Naive thymus-derived CD4-positive, alpha-beta T cell (primary cell): ENCODE measurements at regions not wholly inside any gene's neighbourhood (a gene's known extent, or its start where the extent isn't known, plus 50 kb on each side); places are given as distances from the start of the nearest gene placed in this dataset.
"Not testable (repeated sequence)": the region's sequence is repeated elsewhere in the genome, so short reads cannot be mapped to it uniquely, and the experiment has no call there.

Experiments
- ATAC-seq: fragments of 150-1000 bp; cut with Tn5 transposase; 2 replicates; pipeline ENCODE4 v1.10.0; 2021; ENCODE audit warnings: mild to moderate bottlenecking, moderate library complexity
- CTCF ChIA-PET: fragments of 350-600 bp; sonication (Branson Sonifier 250); formaldehyde crosslinking; loops from one replicate; lab custom pipeline; 2021; ENCODE audit warnings: antibody characterized with exemption; lab: Charles Lee
- POLR2A ChIA-PET: fragments of 350-600 bp; sonication (Branson Sonifier 250); formaldehyde crosslinking; loops from one replicate; lab custom pipeline; 2021; ENCODE audit warnings: antibody characterized with exemption, inconsistent platforms; lab: Charles Lee
- DNase-seq, 9 donors: peaks; one replicate each; pipeline versions ENCODE4 v3.0.0 to v3.0.0-alpha.2; 2020 to 2022; ENCODE audit warnings: mixed read lengths in 1 of 9
- H3K27ac ChIP-seq: one replicate; pipeline ENCODE4 v1.7.0; 2013; ENCODE audit warnings: mild to moderate bottlenecking, low read depth, low read length, moderate library complexity
- H3K27me3 ChIP-seq, 2 donors: one replicate each; pipeline ENCODE4 v1.7.0; 2013; ENCODE audit warnings: low read length in 2 of 2, mild to moderate bottlenecking in 2 of 2, moderate library complexity in 2 of 2; ENCODE audit not compliant: control insufficient read depth in 2 of 2, insufficient read depth in 2 of 2
- H3K36me3 ChIP-seq, 3 experiments: 1 replicate in 2 of 3; 2 replicates in 1 of 3; pipeline ENCODE4 v1.7.0; 2013; ENCODE audit warnings: low read length in 3 of 3, mild to moderate bottlenecking in 3 of 3, moderate library complexity in 1 of 3; ENCODE audit not compliant: insufficient read depth in 3 of 3, control insufficient read depth in 2 of 3
- H3K4me1 ChIP-seq, 2 donors: one replicate each; pipeline ENCODE4 v1.7.0; 2013; ENCODE audit warnings: low read length in 2 of 2, mild to moderate bottlenecking in 2 of 2, moderate library complexity in 1 of 2; ENCODE audit not compliant: control insufficient read depth in 2 of 2, insufficient read depth in 2 of 2
- H3K4me3 ChIP-seq: 2 replicates; pipeline ENCODE4 v1.7.0; 2013; ENCODE audit warnings: mild to moderate bottlenecking, low read length
- H3K9me3 ChIP-seq, 3 experiments: 1 replicate in 2 of 3; 2 replicates in 1 of 3; pipeline ENCODE4 v1.7.0; 2013; ENCODE audit warnings: low read length in 3 of 3; ENCODE audit not compliant: control insufficient read depth in 2 of 3
- H3K27ac Mint-ChIP-seq, 9 donors: one replicate each; pipeline ENCODE4 v1.8.0; 2020 to 2022; ENCODE audit warnings: mixed read lengths in 9 of 9, mild to moderate bottlenecking in 8 of 9, moderate library complexity in 5 of 9, inconsistent platforms in 2 of 9
- H3K27me3 Mint-ChIP-seq, 5 donors: one replicate each; pipeline ENCODE4 v1.8.0; 2021 to 2022; ENCODE audit warnings: mixed read lengths in 5 of 5, mild to moderate bottlenecking in 1 of 5
- H3K36me3 Mint-ChIP-seq, 5 donors: one replicate each; pipeline ENCODE4 v1.8.0; 2020 to 2022; ENCODE audit warnings: mixed read lengths in 5 of 5, mild to moderate bottlenecking in 3 of 5, inconsistent platforms in 1 of 5
- H3K4me1 Mint-ChIP-seq, 7 donors: one replicate each; pipeline ENCODE4 v1.8.0; 2020 to 2022; ENCODE audit warnings: mixed read lengths in 7 of 7, mild to moderate bottlenecking in 3 of 7, inconsistent platforms in 1 of 7
- H3K4me3 Mint-ChIP-seq, 10 donors: one replicate each; pipeline ENCODE4 v1.8.0; 2020 to 2022; ENCODE audit warnings: mild to moderate bottlenecking in 10 of 10, mixed read lengths in 10 of 10, moderate library complexity in 6 of 10, inconsistent platforms in 2 of 10
- H3K9me3 Mint-ChIP-seq, 11 donors: one replicate each; pipeline ENCODE4 v1.8.0; 2020 to 2022; ENCODE audit warnings: mixed read lengths in 11 of 11, mild to moderate bottlenecking in 4 of 11, inconsistent platforms in 1 of 11, moderate library complexity in 1 of 11
- intact Hi-C, 2 donors: fragments of 100-400 bp; cut with micrococcal nuclease; formaldehyde crosslinking; loops; one replicate each; pipeline ENCODE4 v1.15.1; 2023

DNA sequence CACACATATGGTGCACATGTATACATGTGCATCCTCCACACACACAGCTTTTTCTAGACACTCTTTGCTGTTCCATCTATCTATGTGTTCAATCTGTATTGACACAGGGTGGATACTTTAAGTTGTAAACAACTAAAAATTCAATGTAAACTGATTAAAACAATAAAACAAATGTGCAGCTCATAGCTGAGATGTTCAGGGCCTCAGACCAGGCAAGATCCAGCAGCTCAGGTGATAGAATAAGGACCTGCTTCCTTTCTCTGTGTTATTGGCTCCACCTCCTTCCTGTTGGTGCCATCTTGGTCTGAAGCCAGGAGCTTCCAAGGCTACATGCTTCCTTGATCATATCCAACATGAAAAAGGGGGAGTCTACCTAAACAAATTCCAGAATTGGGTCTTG is 158.1 kb upstream of the RFLNA start:
- DNase-seq (no peak), ATAC-seq (no peak)
- no peaks in the 10 kb centered on the region for H3K36me3 ChIP-seq
- Mint-ChIP-seq H3K9me3 (peaks cover 2 to 27% (median 8%) of the 10 kb centered on the region in 11 donors), H3K4me1 (no peaks in the 10 kb centered on the region), H3K27me3 (peaks cover 14 to 38% (median 27%) of the 10 kb centered on the region in 5 donors), H3K27ac (no peak overlapping the region), H3K36me3 (peaks cover 0 to 17% (median 3%) of the 10 kb centered on the region in 5 donors), H3K4me3 (no peak overlapping the region)
- ChIA-PET POLR2A (no interaction called here), CTCF (no interaction called here)
- intact Hi-C loops: no loop called here
- H3K27me3 ChIP-seq: no peaks in the 10 kb centered on the region
- no peak overlapping the region for H3K27ac ChIP-seq
- H3K4me3 ChIP-seq: no peak overlapping the region
- no peaks in the 10 kb centered on the region for H3K4me1 ChIP-seq
- no peaks in the 10 kb centered on the region for H3K9me3 ChIP-seq

DNA sequence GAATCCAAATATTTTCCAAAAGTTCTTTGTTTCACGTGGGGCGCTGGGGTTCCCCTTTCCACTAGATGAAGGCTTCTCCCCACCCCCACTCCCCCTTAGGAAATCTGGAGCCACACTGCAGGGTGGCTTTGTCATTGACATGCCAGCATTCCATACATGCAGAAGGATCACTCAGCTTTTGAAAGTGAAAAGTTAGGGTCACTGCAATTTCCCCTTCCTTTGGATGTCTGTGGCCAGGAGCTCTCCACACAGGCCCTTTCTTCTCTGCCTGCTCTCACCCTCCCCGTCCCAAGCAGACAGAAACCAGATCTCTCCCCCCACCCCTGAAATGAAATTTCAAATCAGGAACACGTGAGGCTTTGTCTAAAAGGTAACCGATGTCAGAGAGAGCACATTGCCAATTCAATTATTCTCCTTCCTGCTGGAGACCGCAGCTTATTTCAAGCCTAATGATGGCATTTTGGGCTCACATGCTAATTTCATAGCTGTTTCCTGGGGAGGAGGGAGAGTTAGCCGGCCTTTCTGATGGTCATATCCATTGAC is 153.9 kb upstream of the RFLNA start:
- no peak for ATAC-seq
- no peak for DNase-seq
- Mint-ChIP-seq H3K27ac (no peak overlapping the region), H3K9me3 (peaks cover 7 to 47% (median 17%) of the 10 kb centered on the region in 11 donors), H3K27me3 (peaks cover 21 to 51% (median 45%) of the 10 kb centered on the region in 5 donors), H3K4me1 (no peaks in the 10 kb centered on the region), H3K36me3 (peaks cover 0 to 21% (median 4%) of the 10 kb centered on the region in 5 donors), H3K4me3 (no peak overlapping the region)
- Histone ChIP-seq H3K36me3 (no peaks in the 10 kb centered on the region), H3K27me3 (no peaks in the 10 kb centered on the region), H3K4me1 (no peaks in the 10 kb centered on the region), H3K4me3 (no peak overlapping the region), H3K9me3 (peaks cover 0 to 7% (median 0%) of the 10 kb centered on the region in 3 experiments), H3K27ac (no peak overlapping the region)
- intact Hi-C loops: no loop called here
- CTCF ChIA-PET: no interaction called here
- POLR2A ChIA-PET: no interaction called here

- H3K27me3 ChIP-seq, H3K27ac ChIP-seq, ATAC-seq, DNase-seq, intact Hi-C loops, H3K27ac Mint-ChIP-seq, H3K36me3 ChIP-seq, H3K9me3 ChIP-seq, H3K4me3 ChIP-seq, CTCF ChIA-PET, H3K4me1 Mint-ChIP-seq, H3K4me1 ChIP-seq, H3K4me3 Mint-ChIP-seq, POLR2A ChIA-PET: not testable (repeated sequence)
- H3K9me3 Mint-ChIP-seq: peaks cover 7 to 46% (median 17%) of the 10 kb centered on the region in 11 donors
- peaks cover 21 to 50% (median 45%) of the 10 kb centered on the region in 5 donors for H3K27me3 Mint-ChIP-seq
- peaks cover 0 to 21% (median 4%) of the 10 kb centered on the region in 5 donors for H3K36me3 Mint-ChIP-seq
Measured at GRCh38 chr12:124141611-124142010, 153.3 kb upstream of the RFLNA start.

GRCh38 chr12:124142395-124143035 is 152.4 kb upstream of the RFLNA start:
- DNase-seq (no peak), ATAC-seq (no peak)
- H3K36me3 ChIP-seq: no peaks in the 10 kb centered on the region
- intact Hi-C loops: no loop called here
- CTCF ChIA-PET: no interaction called here
- H3K4me1 ChIP-seq: no peaks in the 10 kb centered on the region
- Mint-ChIP-seq H3K27me3 (peaks cover 21 to 47% (median 43%) of the 10 kb centered on the region in 5 donors), H3K4me3 (no peak overlapping the region), H3K9me3 (peaks cover 5 to 38% (median 17%) of the 10 kb centered on the region in 11 donors), H3K27ac (no peak overlapping the region), H3K4me1 (no peaks in the 10 kb centered on the region), H3K36me3 (peaks cover 0 to 15% (median 4%) of the 10 kb centered on the region in 5 donors)
- no peaks in the 10 kb centered on the region for H3K27me3 ChIP-seq
- no peak overlapping the region for H3K4me3 ChIP-seq
- peaks cover 0 to 7% (median 0%) of the 10 kb centered on the region in 3 experiments for H3K9me3 ChIP-seq
- POLR2A ChIA-PET: no interaction called here
- H3K27ac ChIP-seq: no peak overlapping the region

DNA sequence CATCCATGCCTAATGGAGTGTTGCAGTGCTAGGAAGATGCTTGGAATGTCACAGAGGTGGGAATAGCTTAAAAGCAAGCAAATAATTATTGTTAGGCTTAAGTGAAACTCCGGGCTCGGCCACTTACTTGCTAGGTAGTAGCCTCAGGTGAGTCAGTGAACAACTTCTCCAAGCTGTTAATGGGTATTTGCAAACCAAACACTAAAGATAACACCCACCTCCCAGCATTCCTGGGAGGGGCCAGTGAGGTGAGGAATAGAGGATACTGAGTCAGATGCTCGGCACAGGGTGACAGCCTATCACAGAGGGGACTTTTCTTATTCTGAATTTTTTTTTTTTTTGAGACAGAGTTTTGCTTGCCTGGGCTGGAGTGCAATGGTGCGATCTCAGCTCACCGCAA is 151.2 kb upstream of the RFLNA start:
- ATAC-seq: no peak
- Mint-ChIP-seq H3K4me3 (no peak overlapping the region), H3K27ac (no peak overlapping the region), H3K36me3 (peaks cover 0 to 13% (median 4%) of the 10 kb centered on the region in 5 donors), H3K4me1 (no peaks in the 10 kb centered on the region), H3K27me3 (peaks cover 21 to 44% (median 37%) of the 10 kb centered on the region in 5 donors), H3K9me3 (peaks cover 4 to 29% (median 13%) of the 10 kb centered on the region in 11 donors)
- H3K27me3 ChIP-seq: no peaks in the 10 kb centered on the region
- H3K4me1 ChIP-seq: no peaks in the 10 kb centered on the region
- ChIA-PET POLR2A (no interaction called here), CTCF (no interaction called here)
- no peak for DNase-seq
- no peak overlapping the region for H3K27ac ChIP-seq
- H3K9me3 ChIP-seq: peaks cover 0 to 7% (median 0%) of the 10 kb centered on the region in 3 experiments
- no peak overlapping the region for H3K4me3 ChIP-seq
- intact Hi-C loops: no loop called here
- H3K36me3 ChIP-seq: no peaks in the 10 kb centered on the region

GRCh38 chr12:124144531-124145194 is 150.2 kb upstream of the RFLNA start:
- H3K27ac Mint-ChIP-seq: no peak overlapping the region
- Histone ChIP-seq H3K4me1 (no peaks in the 10 kb centered on the region), H3K36me3 (no peaks in the 10 kb centered on the region), H3K27ac (no peak overlapping the region), H3K9me3 (peaks cover 0 to 7% (median 0%) of the 10 kb centered on the region in 3 experiments), H3K27me3 (no peaks in the 10 kb centered on the region), H3K4me3 (no peak overlapping the region)
- H3K36me3 Mint-ChIP-seq: peaks cover 0 to 13% (median 4%) of the 10 kb centered on the region in 5 donors
- no peak for ATAC-seq
- no peaks in the 10 kb centered on the region for H3K4me1 Mint-ChIP-seq
- ChIA-PET CTCF (no interaction called here), POLR2A (no interaction called here)
- peaks cover 18 to 40% (median 31%) of the 10 kb centered on the region in 5 donors for H3K27me3 Mint-ChIP-seq
- no peak for DNase-seq
- intact Hi-C loops: no loop called here
- H3K4me3 Mint-ChIP-seq: no peak overlapping the region
- H3K9me3 Mint-ChIP-seq: peaks cover 4 to 29% (median 13%) of the 10 kb centered on the region in 11 donors
